ENCODE measurements at regions not wholly inside any gene's neighbourhood (a gene's known extent, or its start where the extent isn't known, plus 50 kb on each side); places are given as distances from the start of the nearest gene placed in this dataset.

GRCh38 chr10:64376167-64376566, 855.0 kb downstream of the REEP3 start:
- Histone ChIP-seq H3K4me1 (ENCODE audit: control insufficient read depth, insufficient read depth, low read length) (no peaks in the 10 kb centered on the region), H3K9me3 (ENCODE audit: control insufficient read depth, insufficient read depth, low read depth, low read length) (no peaks in the 10 kb centered on the region), H3K36me3 (ENCODE audit: control insufficient read depth in 2 of 2, insufficient read depth in 1 of 2, low read length in 2 of 2) (no peaks in the 10 kb centered on the region), H3K4me3 (ENCODE audit: low read depth, low read length) (no peak overlapping the region), H3K27ac (ENCODE audit: extremely low read depth, low read depth, low read length) (no peak overlapping the region)
- no peak for TF ChIP-seq ZNF202 (tag by site-specific recombination; IDR thresholded peaks at IDR 0.05; ENCODE audit: borderline replicate concordance)
- no peak for TF ChIP-seq ZNF112 (tag by site-specific recombination; IDR thresholded peaks at IDR 0.05)
- TF ChIP-seq ZNF292 (tag by site-specific recombination; IDR thresholded peaks at IDR 0.05; ENCODE audit: borderline replicate concordance, low read depth): no peak
- TF ChIP-seq ZSCAN30 (tag by site-specific recombination; IDR thresholded peaks at IDR 0.05): no peak
- TF ChIP-seq ZNF175 (tag by site-specific recombination; IDR thresholded peaks at IDR 0.05): no peak
- TF ChIP-seq TRIM28 (IDR thresholded peaks at IDR 0.05; ENCODE audit: borderline replicate concordance, low read length): no peak
- no peak for TF ChIP-seq ZNF366 (tag by site-specific recombination; conservative IDR thresholded peaks at IDR 0.05)
- TF ChIP-seq, protein P1, sequence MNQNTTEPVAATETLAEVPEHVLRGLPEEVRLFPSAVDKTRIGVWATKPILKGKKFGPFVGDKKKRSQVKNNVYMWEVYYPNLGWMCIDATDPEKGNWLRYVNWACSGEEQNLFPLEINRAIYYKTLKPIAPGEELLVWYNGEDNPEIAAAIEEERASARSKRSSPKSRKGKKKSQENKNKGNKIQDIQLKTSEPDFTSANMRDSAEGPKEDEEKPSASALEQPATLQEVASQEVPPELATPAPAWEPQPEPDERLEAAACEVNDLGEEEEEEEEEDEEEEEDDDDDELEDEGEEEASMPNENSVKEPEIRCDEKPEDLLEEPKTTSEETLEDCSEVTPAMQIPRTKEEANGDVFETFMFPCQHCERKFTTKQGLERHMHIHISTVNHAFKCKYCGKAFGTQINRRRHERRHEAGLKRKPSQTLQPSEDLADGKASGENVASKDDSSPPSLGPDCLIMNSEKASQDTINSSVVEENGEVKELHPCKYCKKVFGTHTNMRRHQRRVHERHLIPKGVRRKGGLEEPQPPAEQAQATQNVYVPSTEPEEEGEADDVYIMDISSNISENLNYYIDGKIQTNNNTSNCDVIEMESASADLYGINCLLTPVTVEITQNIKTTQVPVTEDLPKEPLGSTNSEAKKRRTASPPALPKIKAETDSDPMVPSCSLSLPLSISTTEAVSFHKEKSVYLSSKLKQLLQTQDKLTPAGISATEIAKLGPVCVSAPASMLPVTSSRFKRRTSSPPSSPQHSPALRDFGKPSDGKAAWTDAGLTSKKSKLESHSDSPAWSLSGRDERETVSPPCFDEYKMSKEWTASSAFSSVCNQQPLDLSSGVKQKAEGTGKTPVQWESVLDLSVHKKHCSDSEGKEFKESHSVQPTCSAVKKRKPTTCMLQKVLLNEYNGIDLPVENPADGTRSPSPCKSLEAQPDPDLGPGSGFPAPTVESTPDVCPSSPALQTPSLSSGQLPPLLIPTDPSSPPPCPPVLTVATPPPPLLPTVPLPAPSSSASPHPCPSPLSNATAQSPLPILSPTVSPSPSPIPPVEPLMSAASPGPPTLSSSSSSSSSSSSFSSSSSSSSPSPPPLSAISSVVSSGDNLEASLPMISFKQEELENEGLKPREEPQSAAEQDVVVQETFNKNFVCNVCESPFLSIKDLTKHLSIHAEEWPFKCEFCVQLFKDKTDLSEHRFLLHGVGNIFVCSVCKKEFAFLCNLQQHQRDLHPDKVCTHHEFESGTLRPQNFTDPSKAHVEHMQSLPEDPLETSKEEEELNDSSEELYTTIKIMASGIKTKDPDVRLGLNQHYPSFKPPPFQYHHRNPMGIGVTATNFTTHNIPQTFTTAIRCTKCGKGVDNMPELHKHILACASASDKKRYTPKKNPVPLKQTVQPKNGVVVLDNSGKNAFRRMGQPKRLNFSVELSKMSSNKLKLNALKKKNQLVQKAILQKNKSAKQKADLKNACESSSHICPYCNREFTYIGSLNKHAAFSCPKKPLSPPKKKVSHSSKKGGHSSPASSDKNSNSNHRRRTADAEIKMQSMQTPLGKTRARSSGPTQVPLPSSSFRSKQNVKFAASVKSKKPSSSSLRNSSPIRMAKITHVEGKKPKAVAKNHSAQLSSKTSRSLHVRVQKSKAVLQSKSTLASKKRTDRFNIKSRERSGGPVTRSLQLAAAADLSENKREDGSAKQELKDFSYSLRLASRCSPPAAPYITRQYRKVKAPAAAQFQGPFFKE (tag by site-specific recombination; IDR thresholded peaks at IDR 0.05; ENCODE audit: borderline replicate concordance): no peak
- TF ChIP-seq ZNF792 (tag by site-specific recombination; IDR thresholded peaks at IDR 0.05): no peak
- no peak for TF ChIP-seq ZNF426 (tag by site-specific recombination; IDR thresholded peaks at IDR 0.05)
- TF ChIP-seq INSM2 (tag by site-specific recombination; IDR thresholded peaks at IDR 0.05): no peak
- TF ChIP-seq ZNF18 (tag by site-specific recombination; IDR thresholded peaks at IDR 0.05): no peak
- TF ChIP-seq ZNF157 (tag by site-specific recombination; IDR thresholded peaks at IDR 0.05): no peak
- no peak for TF ChIP-seq KLF10 (tag by site-specific recombination; IDR thresholded peaks at IDR 0.05)
- CTCF ChIA-PET: no interaction called here
- POLR2A ChIA-PET: no interaction called here

DNA sequence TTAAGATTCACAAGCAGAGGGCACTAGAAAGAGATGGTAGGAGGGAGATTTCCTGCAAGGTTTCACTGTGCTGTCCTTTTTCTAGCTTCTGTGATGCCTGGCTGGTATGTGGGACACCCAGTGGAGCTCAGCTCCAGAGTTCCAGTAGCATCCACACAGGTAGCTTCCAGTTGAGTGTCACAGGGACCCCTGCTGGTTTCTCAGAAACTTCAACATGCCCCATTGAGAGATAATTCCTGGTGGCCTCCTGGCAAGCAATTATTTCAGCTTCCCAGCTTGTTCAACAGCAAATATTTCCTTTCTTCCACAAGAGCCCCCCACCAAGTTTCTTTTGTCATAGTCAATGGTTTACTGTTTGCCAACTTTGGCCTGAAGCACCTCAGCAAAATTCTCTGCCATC, 858.7 kb downstream of the REEP3 start:
- no peaks in the 10 kb centered on the region for H3K36me3 ChIP-seq (ENCODE audit: control insufficient read depth in 2 of 2, insufficient read depth in 1 of 2, low read length in 2 of 2)
- POLR2A ChIA-PET: no interaction called here
- no peaks in the 10 kb centered on the region for H3K4me1 ChIP-seq (ENCODE audit: control insufficient read depth, insufficient read depth, low read length)
- no peaks in the 10 kb centered on the region for H3K9me3 ChIP-seq (ENCODE audit: control insufficient read depth, insufficient read depth, low read depth, low read length)
- H3K27ac ChIP-seq (ENCODE audit: extremely low read depth, low read depth, low read length): no peak overlapping the region
- CTCF ChIA-PET: no interaction called here
- H3K4me3 ChIP-seq (ENCODE audit: low read depth, low read length): no peak overlapping the region
- no peak for TF ChIP-seq ZNF19 (tag by site-specific recombination; IDR thresholded peaks at IDR 0.05; ENCODE audit: low read depth)
- TF ChIP-seq ZNF670 (tag by site-specific recombination; IDR thresholded peaks at IDR 0.05; ENCODE audit: low read depth): no peak
- TF ChIP-seq MZF1 (tag by site-specific recombination; IDR thresholded peaks at IDR 0.05; ENCODE audit: borderline replicate concordance): no peak
- TF ChIP-seq ZNF530 (tag by site-specific recombination; IDR thresholded peaks at IDR 0.05; ENCODE audit: low read depth): no peak
- no peak for TF ChIP-seq ZFP41 (tag by site-specific recombination; IDR thresholded peaks at IDR 0.05; ENCODE audit: borderline replicate concordance)
- no peak for TF ChIP-seq ZBTB10 (tag by site-specific recombination; IDR thresholded peaks at IDR 0.05)
- no peak for TF ChIP-seq ZNF341 (tag by site-specific recombination; IDR thresholded peaks at IDR 0.05; ENCODE audit: low read depth)
- TF ChIP-seq ZFP69B (tag by site-specific recombination; IDR thresholded peaks at IDR 0.05): no peak
- TF ChIP-seq ZNF549 (tag by site-specific recombination; IDR thresholded peaks at IDR 0.05): no peak
- no peak for TF ChIP-seq ZNF664 (tag by site-specific recombination; IDR thresholded peaks at IDR 0.05)
- TF ChIP-seq ZNF155 (tag by site-specific recombination; IDR thresholded peaks at IDR 0.05): no peak
